Kidney epithelial cell (primary cell): ENCODE measurements at regions not wholly inside any gene's neighbourhood (a gene's known extent, or its start where the extent isn't known, plus 50 kb on each side); places are given as distances from the start of the nearest gene placed in this dataset.
"Not testable (repeated sequence)": the region's sequence is repeated elsewhere in the genome, so short reads cannot be mapped to it uniquely, and the experiment has no call there.

Experiments used
- DNase-seq: peaks from one replicate; pipeline ENCODE4 v3.0.0-alpha.2; 2010; ENCODE audit warnings: low read depth
- H3K27me3 ChIP-seq: 2 replicates; pipeline ENCODE4 v1.6.0; 2011; ENCODE audit warnings: low read length; ENCODE audit not compliant: control insufficient read depth, insufficient read depth
- H3K36me3 ChIP-seq: 2 replicates; pipeline ENCODE4 v1.5.1; 2011; ENCODE audit warnings: low read length; ENCODE audit not compliant: control insufficient read depth, insufficient read depth
- H3K4me3 ChIP-seq: 2 replicates; pipeline ENCODE4 v1.5.1; 2011; ENCODE audit warnings: low read depth, mild to moderate bottlenecking, control low read depth, low read length
- CTCF ChIP-seq: IDR thresholded peaks from 2 replicates; pipeline ENCODE4 v1.5.1; 2011; ENCODE audit warnings: mild to moderate bottlenecking, moderate library complexity, low read length, control low read depth, inconsistent platforms; ENCODE audit not compliant: insufficient read depth, poor library complexity, severe bottlenecking

- Histone ChIP-seq H3K36me3 (no peaks in the 10 kb centered on the region), H3K27me3 (no peaks in the 10 kb centered on the region), H3K4me3 (no peak overlapping the region)
- no peak for DNase-seq
- TF ChIP-seq CTCF: no peak
These were observed 1138.4 kb downstream of the RPIA start for GRCh38 chr2:89829828-89830227.

- H3K36me3 ChIP-seq, H3K4me3 ChIP-seq, H3K27me3 ChIP-seq, DNase-seq: not testable (repeated sequence)
These were observed 1139.1 kb downstream of the RPIA start for GRCh38 chr2:89830341-89831218.

GRCh38 chr2:89831641-89832498, 1140.4 kb downstream of the RPIA start:
- no peak for TF ChIP-seq CTCF
- H3K27me3 ChIP-seq: no peaks in the 10 kb centered on the region
- no peaks in the 10 kb centered on the region for H3K36me3 ChIP-seq
- DNase-seq: no peak
- no peak overlapping the region for H3K4me3 ChIP-seq

- Histone ChIP-seq H3K27me3 (no peaks in the 10 kb centered on the region), H3K36me3 (no peaks in the 10 kb centered on the region), H3K4me3 (no peak overlapping the region)
- no peak for DNase-seq
- no peak for TF ChIP-seq CTCF
These were observed 1141.8 kb downstream of the RPIA start for GRCh38 chr2:89833116-89833779.

DNA sequence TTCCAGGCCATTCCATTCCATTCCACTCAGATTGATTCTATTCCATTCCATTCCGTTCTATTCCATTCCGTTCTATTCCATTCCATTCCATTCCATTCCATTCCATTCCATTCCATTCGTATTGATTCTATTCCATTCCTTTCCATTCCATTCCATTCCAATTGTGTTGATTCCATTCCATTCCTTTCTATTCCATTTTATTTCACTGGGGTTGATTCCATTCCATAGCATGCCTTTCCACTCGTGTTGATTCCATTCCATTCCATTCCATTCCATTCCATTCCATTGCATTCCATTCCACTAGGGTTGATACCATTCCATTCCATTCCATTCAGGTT, 1142.3 kb downstream of the RPIA start:
- H3K4me3 ChIP-seq: no peak overlapping the region
- TF ChIP-seq CTCF: no peak
- no peaks in the 10 kb centered on the region for H3K36me3 ChIP-seq
- no peak for DNase-seq
- no peaks in the 10 kb centered on the region for H3K27me3 ChIP-seq

GRCh38 chr2:89834306-89834705, 1142.8 kb downstream of the RPIA start:
- DNase-seq: no peak
- Histone ChIP-seq H3K36me3 (no peaks in the 10 kb centered on the region), H3K4me3 (no peak overlapping the region), H3K27me3 (no peaks in the 10 kb centered on the region)
- TF ChIP-seq CTCF: no peak

- not testable (repeated sequence) for H3K4me3 ChIP-seq, H3K27me3 ChIP-seq, H3K36me3 ChIP-seq, DNase-seq
These were observed 1144.9 kb downstream of the RPIA start for GRCh38 chr2:89836326-89836725.
